K562 (cell line): ENCODE measurements at regions not wholly inside any gene's neighbourhood (a gene's known extent, or its start where the extent isn't known, plus 50 kb on each side); places are given as distances from the start of the nearest gene placed in this dataset.

Experiments used
- CHD1 ChIP-seq: fragments of 200-600 bp; sonication (generic); IDR thresholded peaks from one replicate; pipeline ENCODE4 v1.6.1; 2012; ENCODE audit warnings: mild to moderate bottlenecking, moderate library complexity, low read length, inconsistent platforms
- RBFOX2 ChIP-seq: fragments of 200-400 bp; formaldehyde crosslinking; IDR thresholded peaks from 2 replicates; pipeline ENCODE4 v1.6.1; 2017; ENCODE audit warnings: low read depth, mild to moderate bottlenecking, low read length, moderate library complexity
- SETDB1 ChIP-seq: IDR thresholded peaks from one replicate; pipeline ENCODE4 v1.6.1; 2012; ENCODE audit warnings: low read length, control low read depth, inconsistent platforms
- ZKSCAN1 ChIP-seq: fragments of 150-350 bp; IDR thresholded peaks from 2 replicates; pipeline ENCODE4 v1.6.1; 2016; ENCODE audit warnings: low read depth, low read length
- TF ChIP-seq, protein P1 (sequence below): IDR thresholded peaks from 2 replicates; pipeline ENCODE4 v1.6.1; 2016; ENCODE audit warnings: missing genetic modification characterization, missing compliant biosample characterization
- TF ChIP-seq, protein P2 (sequence below), 3 experiments: IDR thresholded peaks in 2 of 3; conservative IDR thresholded peaks in 1 of 3; 2 replicates each; pipeline ENCODE4 v1.5.1; 2011 to 2012; ENCODE audit warnings: low read length in 3 of 3, mild to moderate bottlenecking in 3 of 3, control low read depth in 2 of 3, improper control_type of control experiment in 1 of 3, inconsistent platforms in 1 of 3, low read depth in 1 of 3, mixed read lengths in 1 of 3, moderate library complexity in 1 of 3; ENCODE audit not compliant: insufficient read depth in 2 of 3

DNA sequence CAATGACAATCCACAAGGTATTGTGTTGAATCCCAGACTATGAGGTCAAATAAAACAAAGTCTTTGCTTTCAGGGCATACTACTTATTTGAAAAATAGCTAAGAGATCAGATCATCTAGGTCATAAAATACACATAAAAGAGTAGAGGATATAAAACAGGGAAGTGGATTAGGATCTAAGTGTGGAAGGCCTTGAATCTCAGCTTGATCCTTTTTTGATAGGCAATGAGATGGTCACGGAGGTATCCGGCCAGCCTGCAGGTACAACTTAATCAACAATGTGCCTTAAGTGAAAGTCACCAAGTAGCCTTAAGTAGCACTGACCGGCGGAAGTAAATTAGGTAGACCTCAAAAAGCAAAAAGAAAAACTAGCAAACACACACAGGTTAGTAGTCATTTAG, 901.7 kb downstream of the KCNJ2 start:
- TF ChIP-seq CHD1, result no peak
- TF ChIP-seq, protein P1, sequence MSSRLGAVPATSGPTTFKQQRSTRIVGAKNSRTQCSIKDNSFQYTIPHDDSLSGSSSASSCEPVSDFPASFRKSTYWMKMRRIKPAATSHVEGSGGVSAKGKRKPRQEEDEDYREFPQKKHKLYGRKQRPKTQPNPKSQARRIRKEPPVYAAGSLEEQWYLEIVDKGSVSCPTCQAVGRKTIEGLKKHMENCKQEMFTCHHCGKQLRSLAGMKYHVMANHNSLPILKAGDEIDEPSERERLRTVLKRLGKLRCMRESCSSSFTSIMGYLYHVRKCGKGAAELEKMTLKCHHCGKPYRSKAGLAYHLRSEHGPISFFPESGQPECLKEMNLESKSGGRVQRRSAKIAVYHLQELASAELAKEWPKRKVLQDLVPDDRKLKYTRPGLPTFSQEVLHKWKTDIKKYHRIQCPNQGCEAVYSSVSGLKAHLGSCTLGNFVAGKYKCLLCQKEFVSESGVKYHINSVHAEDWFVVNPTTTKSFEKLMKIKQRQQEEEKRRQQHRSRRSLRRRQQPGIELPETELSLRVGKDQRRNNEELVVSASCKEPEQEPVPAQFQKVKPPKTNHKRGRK (tag), result no peak
- TF ChIP-seq SETDB1, result no peak
- TF ChIP-seq ZKSCAN1, result no peak
- TF ChIP-seq RBFOX2, result no peak
- TF ChIP-seq, protein P2, sequence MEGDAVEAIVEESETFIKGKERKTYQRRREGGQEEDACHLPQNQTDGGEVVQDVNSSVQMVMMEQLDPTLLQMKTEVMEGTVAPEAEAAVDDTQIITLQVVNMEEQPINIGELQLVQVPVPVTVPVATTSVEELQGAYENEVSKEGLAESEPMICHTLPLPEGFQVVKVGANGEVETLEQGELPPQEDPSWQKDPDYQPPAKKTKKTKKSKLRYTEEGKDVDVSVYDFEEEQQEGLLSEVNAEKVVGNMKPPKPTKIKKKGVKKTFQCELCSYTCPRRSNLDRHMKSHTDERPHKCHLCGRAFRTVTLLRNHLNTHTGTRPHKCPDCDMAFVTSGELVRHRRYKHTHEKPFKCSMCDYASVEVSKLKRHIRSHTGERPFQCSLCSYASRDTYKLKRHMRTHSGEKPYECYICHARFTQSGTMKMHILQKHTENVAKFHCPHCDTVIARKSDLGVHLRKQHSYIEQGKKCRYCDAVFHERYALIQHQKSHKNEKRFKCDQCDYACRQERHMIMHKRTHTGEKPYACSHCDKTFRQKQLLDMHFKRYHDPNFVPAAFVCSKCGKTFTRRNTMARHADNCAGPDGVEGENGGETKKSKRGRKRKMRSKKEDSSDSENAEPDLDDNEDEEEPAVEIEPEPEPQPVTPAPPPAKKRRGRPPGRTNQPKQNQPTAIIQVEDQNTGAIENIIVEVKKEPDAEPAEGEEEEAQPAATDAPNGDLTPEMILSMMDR (IDR thresholded peaks at IDR 0.05 in 2 of 3, conservative IDR thresholded peaks at IDR 0.05 in 1 of 3; ENCODE audit: insufficient read depth in 2 of 3, low read depth in 1 of 3, low read length in 3 of 3), result no peak
